ENCODE measurements at regions not wholly inside any gene's neighbourhood (a gene's known extent, or its start where the extent isn't known, plus 50 kb on each side); places are given as distances from the start of the nearest gene placed in this dataset.

DNA sequence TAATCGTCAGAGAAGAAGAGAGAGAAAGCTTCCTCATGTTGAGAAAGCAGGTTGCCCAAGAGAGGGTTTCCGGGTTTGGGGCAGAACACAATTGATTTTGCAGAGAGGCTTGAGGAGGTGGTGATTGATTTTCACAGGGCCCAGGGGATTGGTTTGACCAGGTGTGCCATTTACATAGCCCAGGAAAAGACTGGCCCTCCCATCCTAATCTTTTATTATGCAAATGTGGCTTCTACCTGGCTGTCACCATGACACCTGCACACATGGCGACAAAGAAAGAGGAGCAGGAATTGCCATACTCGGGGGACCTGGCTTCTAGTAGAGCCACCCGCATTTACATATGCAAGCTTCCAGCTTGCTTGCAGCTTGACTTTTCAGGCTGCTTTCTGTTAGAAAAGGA is 405.3 kb downstream of the PPP4R3C start:
- no peaks in the 10 kb centered on the region for H3K36me3 ChIP-seq (ENCODE audit: insufficient read depth, insufficient read length, low read length)
- no peaks in the 10 kb centered on the region for H3K4me1 ChIP-seq (ENCODE audit: insufficient read depth, insufficient read length)
- DNase-seq (ENCODE audit: low read depth, low spot score) = peak; percentile 13
- H3K27me3 ChIP-seq (ENCODE audit: insufficient read depth, insufficient read length) = no peaks in the 10 kb centered on the region
- H3K9ac ChIP-seq (ENCODE audit: insufficient read length, low read depth) = no peak overlapping the region
- H3K9me3 ChIP-seq (ENCODE audit: insufficient read depth, low read length) = no peaks in the 10 kb centered on the region
- no peak overlapping the region for H3K4me3 ChIP-seq (ENCODE audit: insufficient read length, low read depth)
- no peak for TF ChIP-seq SUZ12 (IDR thresholded peaks at IDR 0.05; ENCODE audit: extremely low read depth, insufficient read depth, insufficient read length)
- no peak for TF ChIP-seq YY1 (IDR thresholded peaks at IDR 0.05; ENCODE audit: insufficient read depth, insufficient read length)
- TF ChIP-seq ZNF274 (IDR thresholded peaks at IDR 0.05; ENCODE audit: low read depth, low read length) = no peak

GRCh38 chrX:27039332-27039731 is 423.8 kb downstream of the PPP4R3C start:
- Histone ChIP-seq H3K4me3 (ENCODE audit: insufficient read length, low read depth) (no peak overlapping the region), H3K36me3 (ENCODE audit: insufficient read depth, insufficient read length, low read length) (no peaks in the 10 kb centered on the region), H3K27me3 (ENCODE audit: insufficient read depth, insufficient read length) (no peaks in the 10 kb centered on the region), H3K9me3 (ENCODE audit: insufficient read depth, low read length) (no peaks in the 10 kb centered on the region), H3K4me1 (ENCODE audit: insufficient read depth, insufficient read length) (no peaks in the 10 kb centered on the region), H3K9ac (ENCODE audit: insufficient read length, low read depth) (no peak overlapping the region)
- DNase-seq (ENCODE audit: low read depth, low spot score) = no peak
- no peak for TF ChIP-seq YY1 (IDR thresholded peaks at IDR 0.05; ENCODE audit: insufficient read depth, insufficient read length)
- no peak for TF ChIP-seq SUZ12 (IDR thresholded peaks at IDR 0.05; ENCODE audit: extremely low read depth, insufficient read depth, insufficient read length)

GRCh38 chrX:27008486-27008885 is 454.7 kb downstream of the PPP4R3C start:
- Histone ChIP-seq H3K4me1 (ENCODE audit: insufficient read depth, insufficient read length) (no peaks in the 10 kb centered on the region), H3K9me3 (ENCODE audit: insufficient read depth, low read length) (no peaks in the 10 kb centered on the region), H3K36me3 (ENCODE audit: insufficient read depth, insufficient read length, low read length) (no peaks in the 10 kb centered on the region), H3K9ac (ENCODE audit: insufficient read length, low read depth) (no peak overlapping the region), H3K27me3 (ENCODE audit: insufficient read depth, insufficient read length) (no peaks in the 10 kb centered on the region), H3K4me3 (ENCODE audit: insufficient read length, low read depth) (no peak overlapping the region)
- no peak for TF ChIP-seq YY1 (IDR thresholded peaks at IDR 0.05; ENCODE audit: insufficient read depth, insufficient read length)
- no peak for TF ChIP-seq SUZ12 (IDR thresholded peaks at IDR 0.05; ENCODE audit: extremely low read depth, insufficient read depth, insufficient read length)
- TF ChIP-seq ZNF274 (IDR thresholded peaks at IDR 0.05; ENCODE audit: low read depth, low read length) = no peak
- DNase-seq (ENCODE audit: low read depth, low spot score) = no peak

GRCh38 chrX:26999634-27000033 is 463.5 kb downstream of the PPP4R3C start:
- H3K9me3 ChIP-seq (ENCODE audit: insufficient read depth, low read length) = no peaks in the 10 kb centered on the region
- H3K9ac ChIP-seq (ENCODE audit: insufficient read length, low read depth) = no peak overlapping the region
- H3K4me3 ChIP-seq (ENCODE audit: insufficient read length, low read depth) = no peak overlapping the region
- no peak for DNase-seq (ENCODE audit: low read depth, low spot score)
- no peaks in the 10 kb centered on the region for H3K36me3 ChIP-seq (ENCODE audit: insufficient read depth, insufficient read length, low read length)
- H3K4me1 ChIP-seq (ENCODE audit: insufficient read depth, insufficient read length) = no peaks in the 10 kb centered on the region
- TF ChIP-seq ZNF274 (IDR thresholded peaks at IDR 0.05; ENCODE audit: low read depth, low read length) = no peak
- no peak for TF ChIP-seq YY1 (IDR thresholded peaks at IDR 0.05; ENCODE audit: insufficient read depth, insufficient read length)
- TF ChIP-seq SUZ12 (IDR thresholded peaks at IDR 0.05; ENCODE audit: extremely low read depth, insufficient read depth, insufficient read length) = no peak
- H3K27me3 ChIP-seq (ENCODE audit: insufficient read depth, insufficient read length) = no peaks in the 10 kb centered on the region

GRCh38 chrX:26958261-26958660 is 504.9 kb downstream of the PPP4R3C start:
- H3K9ac ChIP-seq (ENCODE audit: insufficient read length, low read depth) = no peak overlapping the region
- no peak for DNase-seq (ENCODE audit: low read depth, low spot score)
- H3K27me3 ChIP-seq (ENCODE audit: insufficient read depth, insufficient read length) = no peaks in the 10 kb centered on the region
- H3K9me3 ChIP-seq (ENCODE audit: insufficient read depth, low read length) = no peaks in the 10 kb centered on the region
- H3K4me1 ChIP-seq (ENCODE audit: insufficient read depth, insufficient read length) = no peaks in the 10 kb centered on the region
- H3K4me3 ChIP-seq (ENCODE audit: insufficient read length, low read depth) = no peak overlapping the region
- no peak for TF ChIP-seq YY1 (IDR thresholded peaks at IDR 0.05; ENCODE audit: insufficient read depth, insufficient read length)
- no peak for TF ChIP-seq SUZ12 (IDR thresholded peaks at IDR 0.05; ENCODE audit: extremely low read depth, insufficient read depth, insufficient read length)
- TF ChIP-seq ZNF274 (IDR thresholded peaks at IDR 0.05; ENCODE audit: low read depth, low read length) = no peak
- no peaks in the 10 kb centered on the region for H3K36me3 ChIP-seq (ENCODE audit: insufficient read depth, insufficient read length, low read length)

- TF ChIP-seq SUZ12 (IDR thresholded peaks at IDR 0.05; ENCODE audit: extremely low read depth, insufficient read depth, insufficient read length) = no peak
- no peak for TF ChIP-seq ZNF274 (IDR thresholded peaks at IDR 0.05; ENCODE audit: low read depth, low read length)
- TF ChIP-seq YY1 (IDR thresholded peaks at IDR 0.05; ENCODE audit: insufficient read depth, insufficient read length) = no peak
- no peaks in the 10 kb centered on the region for H3K27me3 ChIP-seq (ENCODE audit: insufficient read depth, insufficient read length)
- H3K36me3 ChIP-seq (ENCODE audit: insufficient read depth, insufficient read length, low read length) = no peaks in the 10 kb centered on the region
- no peak for DNase-seq (ENCODE audit: low read depth, low spot score)
- H3K4me1 ChIP-seq (ENCODE audit: insufficient read depth, insufficient read length) = no peaks in the 10 kb centered on the region
- H3K9me3 ChIP-seq (ENCODE audit: insufficient read depth, low read length) = no peaks in the 10 kb centered on the region
- H3K4me3 ChIP-seq (ENCODE audit: insufficient read length, low read depth) = no peak overlapping the region
- no peak overlapping the region for H3K9ac ChIP-seq (ENCODE audit: insufficient read length, low read depth)
These were observed 509.1 kb downstream of the PPP4R3C start for GRCh38 chrX:26954029-26954428.

- TF ChIP-seq YY1 (IDR thresholded peaks at IDR 0.05; ENCODE audit: insufficient read depth, insufficient read length) = no peak
- TF ChIP-seq SUZ12 (IDR thresholded peaks at IDR 0.05; ENCODE audit: extremely low read depth, insufficient read depth, insufficient read length) = no peak
- TF ChIP-seq ZNF274 (IDR thresholded peaks at IDR 0.05; ENCODE audit: low read depth, low read length) = no peak
- no peak overlapping the region for H3K9ac ChIP-seq (ENCODE audit: insufficient read length, low read depth)
- no peaks in the 10 kb centered on the region for H3K4me1 ChIP-seq (ENCODE audit: insufficient read depth, insufficient read length)
- H3K9me3 ChIP-seq (ENCODE audit: insufficient read depth, low read length) = no peaks in the 10 kb centered on the region
- no peak overlapping the region for H3K4me3 ChIP-seq (ENCODE audit: insufficient read length, low read depth)
- H3K27me3 ChIP-seq (ENCODE audit: insufficient read depth, insufficient read length) = no peaks in the 10 kb centered on the region
- DNase-seq (ENCODE audit: low read depth, low spot score) = no peak
- H3K36me3 ChIP-seq (ENCODE audit: insufficient read depth, insufficient read length, low read length) = no peaks in the 10 kb centered on the region
These were observed 510.9 kb downstream of the PPP4R3C start for GRCh38 chrX:26952213-26952612.

- TF ChIP-seq SUZ12 (IDR thresholded peaks at IDR 0.05; ENCODE audit: extremely low read depth, insufficient read depth, insufficient read length) = no peak
- no peak for TF ChIP-seq ZNF274 (IDR thresholded peaks at IDR 0.05; ENCODE audit: low read depth, low read length)
- no peak for TF ChIP-seq YY1 (IDR thresholded peaks at IDR 0.05; ENCODE audit: insufficient read depth, insufficient read length)
- no peak overlapping the region for H3K4me3 ChIP-seq (ENCODE audit: insufficient read length, low read depth)
- H3K4me1 ChIP-seq (ENCODE audit: insufficient read depth, insufficient read length) = no peaks in the 10 kb centered on the region
- H3K9me3 ChIP-seq (ENCODE audit: insufficient read depth, low read length) = no peaks in the 10 kb centered on the region
- H3K27me3 ChIP-seq (ENCODE audit: insufficient read depth, insufficient read length) = no peaks in the 10 kb centered on the region
- DNase-seq (ENCODE audit: low read depth, low spot score) = no peak
- H3K36me3 ChIP-seq (ENCODE audit: insufficient read depth, insufficient read length, low read length) = no peaks in the 10 kb centered on the region
- no peak overlapping the region for H3K9ac ChIP-seq (ENCODE audit: insufficient read length, low read depth)
These were observed 535.7 kb downstream of the PPP4R3C start for GRCh38 chrX:26927419-26927818.

Measured in NT2/D1 (cell line).